ENCODE measurements at regions not wholly inside any gene's neighbourhood (a gene's known extent, or its start where the extent isn't known, plus 50 kb on each side); places are given as distances from the start of the nearest gene placed in this dataset.

GRCh38 chr10:75332081-75332480 lies 69.5 kb downstream of the ZNF503 start:
- TF ChIP-seq, protein P1, sequence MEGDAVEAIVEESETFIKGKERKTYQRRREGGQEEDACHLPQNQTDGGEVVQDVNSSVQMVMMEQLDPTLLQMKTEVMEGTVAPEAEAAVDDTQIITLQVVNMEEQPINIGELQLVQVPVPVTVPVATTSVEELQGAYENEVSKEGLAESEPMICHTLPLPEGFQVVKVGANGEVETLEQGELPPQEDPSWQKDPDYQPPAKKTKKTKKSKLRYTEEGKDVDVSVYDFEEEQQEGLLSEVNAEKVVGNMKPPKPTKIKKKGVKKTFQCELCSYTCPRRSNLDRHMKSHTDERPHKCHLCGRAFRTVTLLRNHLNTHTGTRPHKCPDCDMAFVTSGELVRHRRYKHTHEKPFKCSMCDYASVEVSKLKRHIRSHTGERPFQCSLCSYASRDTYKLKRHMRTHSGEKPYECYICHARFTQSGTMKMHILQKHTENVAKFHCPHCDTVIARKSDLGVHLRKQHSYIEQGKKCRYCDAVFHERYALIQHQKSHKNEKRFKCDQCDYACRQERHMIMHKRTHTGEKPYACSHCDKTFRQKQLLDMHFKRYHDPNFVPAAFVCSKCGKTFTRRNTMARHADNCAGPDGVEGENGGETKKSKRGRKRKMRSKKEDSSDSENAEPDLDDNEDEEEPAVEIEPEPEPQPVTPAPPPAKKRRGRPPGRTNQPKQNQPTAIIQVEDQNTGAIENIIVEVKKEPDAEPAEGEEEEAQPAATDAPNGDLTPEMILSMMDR (conservative IDR thresholded peaks at IDR 0.05; ENCODE audit: low read depth in 2 of 2) = no peak
- TF ChIP-seq EZH2phosphoT487 (IDR thresholded peaks at IDR 0.05; ENCODE audit: unreplicated experiment) (no peak), POLR2AphosphoS5 (IDR thresholded peaks at IDR 0.05; ENCODE audit: low read depth) (no peak)
